ENCODE measurements at regions not wholly inside any gene's neighbourhood (a gene's known extent, or its start where the extent isn't known, plus 50 kb on each side); places are given as distances from the start of the nearest gene placed in this dataset.

DNA sequence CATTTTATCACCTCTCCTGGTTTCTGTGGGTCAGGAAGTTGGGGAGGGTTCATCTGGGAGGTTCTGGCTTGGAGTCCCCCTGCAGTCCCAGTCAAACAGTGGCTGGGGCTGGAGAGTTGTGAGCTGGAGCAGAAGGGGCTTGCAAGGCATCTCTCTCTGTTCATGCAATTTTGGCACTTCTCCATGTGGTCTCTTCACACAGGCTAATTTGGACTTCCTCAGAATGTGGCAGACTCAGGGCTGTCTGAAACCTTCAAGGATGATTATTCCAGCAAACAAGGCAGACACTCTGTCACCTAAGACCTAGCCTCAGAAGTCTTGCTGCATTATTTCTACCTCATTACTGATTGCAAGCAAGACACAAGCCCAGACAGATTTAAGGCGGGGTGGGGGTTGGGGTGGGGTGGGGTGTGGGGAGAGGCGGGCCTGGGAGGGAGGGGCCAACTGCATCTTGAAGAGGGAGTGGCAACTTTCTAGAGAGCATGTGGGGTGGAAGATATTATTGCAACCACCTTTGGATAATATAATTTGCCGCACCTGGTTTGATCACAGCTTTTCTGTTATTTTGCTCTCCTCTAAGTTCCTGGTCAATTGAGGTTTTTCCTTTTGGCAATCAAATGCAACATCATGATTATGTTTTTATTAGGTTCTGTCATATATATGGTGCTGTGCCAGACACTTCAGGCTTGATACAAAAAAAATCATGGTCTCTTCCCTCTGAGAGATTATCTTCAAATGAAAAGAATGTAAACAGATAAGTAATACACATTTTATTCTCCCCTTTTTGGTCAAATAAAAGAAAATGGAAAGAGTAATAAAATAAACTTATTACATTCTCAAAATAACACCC lies 799.5 kb downstream of the RPA4 start:
- DNase-seq (ENCODE audit: low read depth, low spot score) (no peak), FAIRE-seq (no peak)
- H3K4me1 ChIP-seq (ENCODE audit: control insufficient read depth, extremely low read depth, insufficient read depth, low read length): no peaks in the 10 kb centered on the region
- no peak overlapping the region for H3K4me2 ChIP-seq (ENCODE audit: insufficient read depth, low read length)
- no peak overlapping the region for H2AFZ ChIP-seq (ENCODE audit: low read depth, low read length)
- POLR2A ChIA-PET: no interaction called here
- no peak overlapping the region for H3K9ac ChIP-seq (replicated peaks; ENCODE audit: extremely low read depth, insufficient read depth, low read length)
- dilution Hi-C loops (cut with MboI; ENCODE audit: extremely low pct_ligation_motif_present, low sequenced_read_pairs) (no loop called here), intact Hi-C loops (cut with micrococcal nuclease) (no loop called here)
- no peaks in the 10 kb centered on the region for H3K79me2 ChIP-seq (ENCODE audit: control insufficient read depth, insufficient read depth, low read length)
- TF ChIP-seq, protein P1, sequence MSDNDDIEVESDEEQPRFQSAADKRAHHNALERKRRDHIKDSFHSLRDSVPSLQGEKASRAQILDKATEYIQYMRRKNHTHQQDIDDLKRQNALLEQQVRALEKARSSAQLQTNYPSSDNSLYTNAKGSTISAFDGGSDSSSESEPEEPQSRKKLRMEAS (IDR thresholded peaks at IDR 0.05; ENCODE audit: insufficient read depth, insufficient read length): no peak
- no peak for TF ChIP-seq POLR2A (IDR thresholded peaks at IDR 0.05; ENCODE audit: low read depth, low read length)
- no peaks in the 10 kb centered on the region for H3K36me3 ChIP-seq (ENCODE audit: control insufficient read depth in 2 of 2, extremely low read depth in 1 of 2, insufficient read depth in 2 of 2, low read length in 2 of 2)
- CTCF ChIA-PET: interaction anchor here (2.0 kb wide), 1 partner anchor 913 kb away, joined by 6 read pairs; no protein-coding TSS in a partner anchor
- no peaks in the 10 kb centered on the region for H3K9me3 ChIP-seq (replicated peaks; ENCODE audit: control insufficient read depth, insufficient read depth, low read length)
- H3K9me1 ChIP-seq (replicated peaks; ENCODE audit: control insufficient read depth, extremely low read depth, insufficient read depth, low read length): no peaks in the 10 kb centered on the region
- H3K27ac ChIP-seq (ENCODE audit: insufficient read depth, low read depth, low read length): no peak overlapping the region
- H3K27me3 ChIP-seq (ENCODE audit: control insufficient read depth in 2 of 2, insufficient read depth in 2 of 2, low read length in 2 of 2): no peaks in the 10 kb centered on the region
- no TSS peak for BruUV-seq (replicated peaks)
- no peak overlapping the region for H3K4me3 ChIP-seq (replicated peaks in 1 of 3; ENCODE audit: insufficient read depth in 1 of 3, low read depth in 1 of 3, low read length in 3 of 3)
- H4K20me1 ChIP-seq (replicated peaks; ENCODE audit: control insufficient read depth, extremely low read depth, insufficient read depth, low read length): no peaks in the 10 kb centered on the region

DNA sequence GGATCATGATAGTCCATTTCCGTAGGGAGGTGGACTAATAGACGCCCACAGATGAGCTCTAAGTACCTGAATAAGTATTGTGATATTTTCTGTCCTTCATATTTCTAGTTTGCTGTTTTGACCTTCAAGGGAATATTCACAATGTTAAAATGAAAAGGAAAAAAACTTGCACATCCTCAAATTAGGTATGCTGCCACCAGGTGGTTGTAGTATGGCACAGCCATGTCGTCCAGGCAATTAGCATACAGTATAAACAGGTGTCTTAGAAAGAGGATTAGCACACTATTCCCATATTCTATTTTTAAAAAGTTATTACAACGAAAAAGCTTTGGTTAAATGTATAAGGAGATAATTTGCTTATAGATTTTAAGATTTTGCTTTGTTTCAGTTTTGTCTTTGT lies 802.0 kb downstream of the RPA4 start:
- Histone ChIP-seq H3K27me3 (ENCODE audit: control insufficient read depth in 2 of 2, insufficient read depth in 2 of 2, low read length in 2 of 2) (no peaks in the 10 kb centered on the region), H3K36me3 (ENCODE audit: control insufficient read depth in 2 of 2, extremely low read depth in 1 of 2, insufficient read depth in 2 of 2, low read length in 2 of 2) (no peaks in the 10 kb centered on the region), H3K4me2 (ENCODE audit: insufficient read depth, low read length) (no peak overlapping the region), H3K79me2 (ENCODE audit: control insufficient read depth, insufficient read depth, low read length) (no peaks in the 10 kb centered on the region), H3K4me3 (replicated peaks in 1 of 3; ENCODE audit: insufficient read depth in 1 of 3, low read depth in 1 of 3, low read length in 3 of 3) (no peak overlapping the region), H3K9me1 (replicated peaks; ENCODE audit: control insufficient read depth, extremely low read depth, insufficient read depth, low read length) (no peaks in the 10 kb centered on the region), H3K9me3 (replicated peaks; ENCODE audit: control insufficient read depth, insufficient read depth, low read length) (no peaks in the 10 kb centered on the region), H3K4me1 (ENCODE audit: control insufficient read depth, extremely low read depth, insufficient read depth, low read length) (no peaks in the 10 kb centered on the region), H3K9ac (replicated peaks; ENCODE audit: extremely low read depth, insufficient read depth, low read length) (no peak overlapping the region), H4K20me1 (replicated peaks; ENCODE audit: control insufficient read depth, extremely low read depth, insufficient read depth, low read length) (no peaks in the 10 kb centered on the region), H3K27ac (ENCODE audit: insufficient read depth, low read depth, low read length) (no peak overlapping the region), H2AFZ (ENCODE audit: low read depth, low read length) (no peak overlapping the region)
- intact Hi-C loops (cut with micrococcal nuclease): loop anchor here (1.0 to 5.0 kb wide), 3 partner anchors 155 to 659 kb away; no protein-coding TSS in a partner anchor
- no TSS peak for BruUV-seq (replicated peaks)
- CTCF ChIA-PET: interaction anchor here (1.0 to 2.0 kb wide), 5 partner anchors 48 to 915 kb away, joined by 3 to 7 read pairs (median 4); no protein-coding TSS in a partner anchor
- dilution Hi-C loops (cut with MboI; ENCODE audit: extremely low pct_ligation_motif_present, low sequenced_read_pairs): no loop called here
- POLR2A ChIA-PET: interaction anchor here (0.6 kb wide), 1 partner anchor 161 kb away, joined by 3 read pairs; no protein-coding TSS in a partner anchor
- TF ChIP-seq, protein P2, sequence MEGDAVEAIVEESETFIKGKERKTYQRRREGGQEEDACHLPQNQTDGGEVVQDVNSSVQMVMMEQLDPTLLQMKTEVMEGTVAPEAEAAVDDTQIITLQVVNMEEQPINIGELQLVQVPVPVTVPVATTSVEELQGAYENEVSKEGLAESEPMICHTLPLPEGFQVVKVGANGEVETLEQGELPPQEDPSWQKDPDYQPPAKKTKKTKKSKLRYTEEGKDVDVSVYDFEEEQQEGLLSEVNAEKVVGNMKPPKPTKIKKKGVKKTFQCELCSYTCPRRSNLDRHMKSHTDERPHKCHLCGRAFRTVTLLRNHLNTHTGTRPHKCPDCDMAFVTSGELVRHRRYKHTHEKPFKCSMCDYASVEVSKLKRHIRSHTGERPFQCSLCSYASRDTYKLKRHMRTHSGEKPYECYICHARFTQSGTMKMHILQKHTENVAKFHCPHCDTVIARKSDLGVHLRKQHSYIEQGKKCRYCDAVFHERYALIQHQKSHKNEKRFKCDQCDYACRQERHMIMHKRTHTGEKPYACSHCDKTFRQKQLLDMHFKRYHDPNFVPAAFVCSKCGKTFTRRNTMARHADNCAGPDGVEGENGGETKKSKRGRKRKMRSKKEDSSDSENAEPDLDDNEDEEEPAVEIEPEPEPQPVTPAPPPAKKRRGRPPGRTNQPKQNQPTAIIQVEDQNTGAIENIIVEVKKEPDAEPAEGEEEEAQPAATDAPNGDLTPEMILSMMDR (IDR thresholded peaks at IDR 0.05; ENCODE audit: extremely low read depth in 1 of 2, insufficient read depth in 1 of 2, low read depth in 1 of 2, low read length in 2 of 2): peak; percentile 32 to 48
- TF ChIP-seq GATA2 (IDR thresholded peaks at IDR 0.05; ENCODE audit: insufficient read depth, insufficient read length, low read depth, low read length) (no peak), FOS (IDR thresholded peaks at IDR 0.05; ENCODE audit: borderline replicate concordance, insufficient read depth, low read length) (no peak), EZH2 (IDR thresholded peaks at IDR 0.05; ENCODE audit: borderline replicate concordance, low read depth, low read length, severe bottlenecking) (no peak), JUN (IDR thresholded peaks at IDR 0.05; ENCODE audit: borderline replicate concordance, insufficient read depth, insufficient read length, low read depth) (no peak)
- FAIRE-seq (peak; percentile 81), DNase-seq (ENCODE audit: low read depth, low spot score) (peak; percentile 47)
